ENCODE measurements at regions not wholly inside any gene's neighbourhood (a gene's known extent, or its start where the extent isn't known, plus 50 kb on each side); places are given as distances from the start of the nearest gene placed in this dataset.
A peak's percentile ranks its signal among the peaks of the same experiment; 100 is the strongest.

- peak; percentile 93 for DNase-seq
Observed at GRCh38 chr7:85630904-85631600, 444.2 kb upstream of the SEMA3D start.

- no peak for DNase-seq
Observed at GRCh38 chr7:85627791-85628586, 441.1 kb upstream of the SEMA3D start.

GRCh38 chr7:85622059-85622458, 435.2 kb upstream of the SEMA3D start:
- DNase-seq, result no peak

- DNase-seq, result no peak
Observed at GRCh38 chr7:85620936-85621685, 434.3 kb upstream of the SEMA3D start.

- no peak for DNase-seq
Observed at GRCh38 chr7:85619236-85619635, 432.4 kb upstream of the SEMA3D start.

- no peak for DNase-seq
Observed at GRCh38 chr7:85614684-85615083, 427.8 kb upstream of the SEMA3D start.

- peak; percentile 88 for DNase-seq
Observed at GRCh38 chr7:85612514-85612913, 425.7 kb upstream of the SEMA3D start.

- no peak for DNase-seq
Observed at GRCh38 chr7:85608804-85609203, 421.9 kb upstream of the SEMA3D start.

- no peak for DNase-seq
Observed at GRCh38 chr7:85602196-85602595, 415.3 kb upstream of the SEMA3D start.

GRCh38 chr7:85600395-85600794, 413.5 kb upstream of the SEMA3D start:
- no peak for DNase-seq

- DNase-seq, result no peak
Observed at GRCh38 chr7:85596827-85597226, 410.0 kb upstream of the SEMA3D start.

GRCh38 chr7:85595750-85596178, 408.9 kb upstream of the SEMA3D start:
- no peak for DNase-seq

GRCh38 chr7:85593355-85593754, 406.5 kb upstream of the SEMA3D start:
- DNase-seq, result no peak

- no peak for DNase-seq
Observed at GRCh38 chr7:85587785-85588184, 400.9 kb upstream of the SEMA3D start.

GRCh38 chr7:85586091-85586490, 399.2 kb upstream of the SEMA3D start:
- DNase-seq, result no peak

- DNase-seq, result no peak
Observed at GRCh38 chr7:85583131-85583953, 396.5 kb upstream of the SEMA3D start.

- no peak for DNase-seq
Observed at GRCh38 chr7:85573844-85574243, 387.0 kb upstream of the SEMA3D start.

- no peak for DNase-seq
Observed at GRCh38 chr7:85573346-85573745, 386.5 kb upstream of the SEMA3D start.

GRCh38 chr7:85570898-85571297, 384.0 kb upstream of the SEMA3D start:
- no peak for DNase-seq

- no peak for DNase-seq
Observed at GRCh38 chr7:85567983-85568382, 381.1 kb upstream of the SEMA3D start.

GRCh38 chr7:85566095-85566794, 379.4 kb upstream of the SEMA3D start:
- DNase-seq, result no peak

- DNase-seq, result no peak
Observed at GRCh38 chr7:85565276-85565675, 378.4 kb upstream of the SEMA3D start.
